HG03575 (cell line): ENCODE measurements at regions not wholly inside any gene's neighbourhood (a gene's known extent, or its start where the extent isn't known, plus 50 kb on each side); places are given as distances from the start of the nearest gene placed in this dataset.
"Not testable (repeated sequence)": the region's sequence is repeated elsewhere in the genome, so short reads cannot be mapped to it uniquely, and the experiment has no call there.

Experiments
- ATAC-seq: cut with Tn5 transposase; IDR thresholded peaks from one replicate; pipeline ENCODE4 v1.9.1; 2021; ENCODE audit not compliant: unreplicated experiment, insufficient number of reproducible peaks, low FRiP score; ENCODE audit errors: extremely low read depth

GRCh38 chr4:45423896-45424295 lies 697.5 kb upstream of the GNPDA2 start:
- no peak for ATAC-seq

DNA sequence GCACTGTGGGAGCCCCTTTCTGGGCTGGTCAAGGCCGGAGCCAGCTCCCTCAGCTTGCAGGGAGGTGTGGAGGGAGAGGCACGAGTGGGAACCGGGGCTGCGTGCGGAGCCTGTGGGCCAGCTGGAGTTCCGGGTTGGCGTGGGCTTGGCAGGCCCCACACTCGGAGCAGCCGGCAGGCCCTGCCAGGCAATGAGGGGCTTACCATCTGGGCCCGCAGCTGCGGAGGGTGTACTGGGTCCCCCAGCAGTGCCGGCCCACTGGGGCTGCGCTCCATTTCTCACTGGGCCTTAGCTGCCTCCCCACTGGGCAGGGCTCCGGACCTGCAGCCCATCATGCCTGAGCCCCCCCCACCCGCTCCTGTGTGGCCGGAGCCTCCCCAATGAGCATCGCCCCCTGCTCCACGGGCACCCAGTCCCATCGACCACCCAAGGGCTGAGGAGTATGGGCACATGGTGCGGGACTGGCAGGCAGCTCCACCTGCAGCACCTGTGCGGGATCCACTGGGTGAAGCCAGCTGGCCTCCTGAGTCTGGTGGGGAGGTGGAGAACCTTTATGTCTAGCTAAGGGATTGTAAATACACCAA lies 693.8 kb upstream of the GNPDA2 start:
- not testable (repeated sequence) for ATAC-seq

GRCh38 chr4:45410701-45411210 lies 684.4 kb upstream of the GNPDA2 start:
- ATAC-seq, result no peak

DNA sequence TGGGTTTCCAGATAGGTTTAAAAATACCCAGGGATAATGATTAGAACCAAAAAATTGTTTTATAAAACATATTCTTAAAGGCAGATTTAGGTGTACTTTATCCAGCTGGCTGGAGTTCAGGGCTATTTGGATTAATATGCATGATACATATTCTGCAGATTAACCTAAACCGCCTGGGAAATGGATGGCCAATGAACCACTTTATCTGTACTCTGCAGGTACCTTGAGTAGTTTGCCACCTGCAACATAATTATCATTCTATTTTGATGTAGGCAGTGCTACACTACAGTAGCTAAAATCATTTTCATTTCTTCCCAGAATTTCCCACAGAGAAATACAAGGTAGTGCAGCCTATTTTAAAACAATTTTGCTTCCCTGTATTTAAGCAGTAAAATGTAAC lies 683.2 kb upstream of the GNPDA2 start:
- ATAC-seq, result no peak

GRCh38 chr4:45408996-45409395 lies 682.6 kb upstream of the GNPDA2 start:
- no peak for ATAC-seq

GRCh38 chr4:45399116-45399515 lies 672.8 kb upstream of the GNPDA2 start:
- no peak for ATAC-seq

- no peak for ATAC-seq
These were observed 659.0 kb upstream of the GNPDA2 start for GRCh38 chr4:45385306-45385705.

DNA sequence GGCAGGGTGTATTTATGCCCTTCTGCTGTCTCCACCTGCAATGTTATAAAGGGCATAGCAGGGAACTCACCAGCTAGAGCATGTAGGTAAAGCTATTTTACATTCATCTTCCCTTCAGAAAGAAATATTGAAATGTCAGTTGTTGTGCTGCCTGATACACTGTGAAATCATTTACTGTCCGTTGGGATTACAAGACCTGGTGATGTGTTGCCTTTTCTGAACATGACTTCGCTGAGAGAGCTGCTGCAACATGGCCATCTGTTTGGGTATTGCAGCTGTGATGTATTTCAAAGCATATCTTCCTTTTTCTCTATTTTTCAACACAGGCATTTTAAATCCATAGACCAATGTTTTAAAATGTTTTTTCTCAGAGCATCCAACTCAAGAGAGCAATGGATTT lies 644.1 kb upstream of the GNPDA2 start:
- ATAC-seq, result no peak

GRCh38 chr4:45368832-45369231 lies 642.5 kb upstream of the GNPDA2 start:
- no peak for ATAC-seq

DNA sequence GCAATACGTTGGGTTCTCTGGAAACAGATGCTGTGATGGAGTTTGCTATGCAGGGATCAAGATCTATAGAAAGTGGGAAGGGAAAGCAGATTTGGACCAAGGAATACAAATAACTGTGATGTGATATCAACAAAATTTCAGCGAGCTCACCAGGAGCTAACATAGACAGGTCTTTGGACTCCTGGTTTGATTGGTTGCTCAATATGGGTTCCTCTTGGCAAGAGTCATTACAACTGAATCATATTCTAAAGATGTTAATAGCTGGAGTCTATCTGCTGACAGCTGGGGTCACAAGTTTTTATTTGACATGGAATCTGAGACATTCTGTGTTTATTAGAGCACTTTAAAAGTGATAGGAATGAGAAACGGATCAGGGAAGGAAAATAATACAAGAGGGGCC lies 637.6 kb upstream of the GNPDA2 start:
- no peak for ATAC-seq

DNA sequence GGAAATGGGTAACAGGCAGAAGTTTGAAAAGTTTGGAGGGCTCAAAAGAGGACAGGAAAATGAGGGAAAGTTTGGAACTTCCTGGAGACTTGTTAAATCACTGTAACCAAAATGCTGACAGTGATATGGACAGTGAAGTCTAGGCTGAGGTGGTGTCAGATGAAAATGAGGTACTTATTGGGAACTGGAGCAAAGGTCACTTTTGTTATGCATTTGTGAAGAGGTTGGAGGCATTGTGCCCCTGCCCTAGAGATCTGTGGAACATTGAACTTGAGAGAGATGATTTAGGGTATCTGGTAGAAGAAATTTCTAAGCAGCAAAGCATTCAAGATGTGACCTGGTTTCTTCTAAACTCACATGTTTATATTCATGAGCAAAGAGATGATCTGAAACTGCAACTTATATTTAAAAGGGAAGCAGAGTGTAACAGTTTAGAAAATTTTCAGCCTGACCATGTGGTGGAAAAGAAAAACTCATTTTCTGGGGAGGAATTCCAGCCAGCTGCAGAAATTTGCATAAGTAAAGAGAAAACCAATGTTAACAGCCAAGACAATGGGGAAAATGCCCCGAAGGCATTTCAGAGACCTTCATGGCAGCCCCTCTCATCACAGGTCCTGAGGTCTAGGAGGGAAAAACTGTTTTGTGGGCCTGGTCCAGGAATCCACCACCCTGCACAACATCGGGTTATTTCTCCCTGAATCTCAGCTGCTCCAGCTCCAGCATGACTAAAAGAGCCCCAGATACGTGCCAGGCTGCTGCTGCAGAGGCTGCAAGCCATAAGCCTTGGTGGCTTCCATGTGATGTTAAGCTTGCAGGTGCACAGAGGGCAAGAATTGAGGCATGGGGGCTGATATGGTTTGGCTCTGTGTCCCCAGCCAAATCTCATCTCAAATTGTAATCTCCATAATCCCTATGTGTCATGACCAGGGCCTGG lies 632.5 kb upstream of the GNPDA2 start:
- ATAC-seq, result no peak

DNA sequence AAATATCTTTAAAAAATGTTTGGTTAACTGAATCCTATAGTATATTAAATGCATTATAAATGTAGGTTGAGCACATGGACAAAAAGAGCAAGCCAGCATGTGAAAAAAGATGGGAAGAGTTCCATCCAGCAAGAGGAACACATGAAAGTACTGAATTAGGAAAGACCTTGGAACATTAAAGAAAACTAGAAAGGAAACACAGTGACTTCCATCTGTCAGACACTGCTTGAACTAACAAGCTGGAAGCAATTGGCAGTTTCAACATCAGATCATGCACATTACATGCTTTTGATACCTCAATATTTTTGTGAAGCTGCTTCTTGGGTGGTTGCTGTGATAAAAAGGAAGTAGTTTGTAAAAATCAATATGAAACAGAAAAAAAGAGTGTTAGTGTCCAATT lies 626.8 kb upstream of the GNPDA2 start:
- no peak for ATAC-seq

- peak; percentile 68 for ATAC-seq
These were observed 624.1 kb upstream of the GNPDA2 start for GRCh38 chr4:45350438-45350837.

DNA sequence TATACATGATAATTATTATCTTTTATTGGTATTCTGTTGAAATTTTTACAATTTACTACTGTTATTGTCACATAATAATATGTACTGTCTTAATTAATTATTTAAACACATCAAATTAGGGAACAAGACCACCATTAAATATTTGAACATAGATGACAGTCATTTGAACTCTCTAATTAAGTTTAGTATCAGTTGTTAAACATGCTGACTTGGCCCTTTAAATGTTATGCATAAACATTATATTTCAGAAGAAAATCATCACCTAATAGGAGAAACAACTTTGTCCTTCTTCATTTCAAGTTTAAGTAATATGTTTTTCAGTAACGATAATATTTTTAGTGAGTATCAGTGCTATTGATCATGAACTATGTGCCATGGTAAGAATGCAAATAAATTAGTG lies 623.5 kb upstream of the GNPDA2 start:
- peak; percentile 10 for ATAC-seq

GRCh38 chr4:45346816-45347435 lies 620.6 kb upstream of the GNPDA2 start:
- ATAC-seq, result no peak

- ATAC-seq, result no peak
These were observed 619.2 kb upstream of the GNPDA2 start for GRCh38 chr4:45345558-45345957.

GRCh38 chr4:45331802-45332201 lies 605.4 kb upstream of the GNPDA2 start:
- no peak for ATAC-seq

DNA sequence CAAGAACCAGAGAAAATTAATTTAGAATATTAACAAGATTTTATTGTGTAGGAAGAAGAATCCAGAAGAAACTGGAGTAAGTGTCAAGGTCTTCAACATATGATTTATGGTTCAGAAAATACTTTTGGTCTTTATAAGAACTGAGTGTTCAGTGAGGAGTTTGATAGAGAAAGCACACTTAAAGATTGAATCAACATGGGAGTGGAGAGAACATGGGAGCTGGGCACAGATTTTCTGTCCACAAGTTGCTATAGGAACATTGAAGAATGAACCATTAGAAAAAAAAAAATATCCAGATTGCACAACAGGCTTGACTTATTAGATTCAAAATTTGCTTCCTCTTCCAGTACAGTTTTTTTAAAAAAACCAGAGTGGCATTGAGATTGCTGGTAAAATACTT lies 601.2 kb upstream of the GNPDA2 start:
- ATAC-seq, result no peak

DNA sequence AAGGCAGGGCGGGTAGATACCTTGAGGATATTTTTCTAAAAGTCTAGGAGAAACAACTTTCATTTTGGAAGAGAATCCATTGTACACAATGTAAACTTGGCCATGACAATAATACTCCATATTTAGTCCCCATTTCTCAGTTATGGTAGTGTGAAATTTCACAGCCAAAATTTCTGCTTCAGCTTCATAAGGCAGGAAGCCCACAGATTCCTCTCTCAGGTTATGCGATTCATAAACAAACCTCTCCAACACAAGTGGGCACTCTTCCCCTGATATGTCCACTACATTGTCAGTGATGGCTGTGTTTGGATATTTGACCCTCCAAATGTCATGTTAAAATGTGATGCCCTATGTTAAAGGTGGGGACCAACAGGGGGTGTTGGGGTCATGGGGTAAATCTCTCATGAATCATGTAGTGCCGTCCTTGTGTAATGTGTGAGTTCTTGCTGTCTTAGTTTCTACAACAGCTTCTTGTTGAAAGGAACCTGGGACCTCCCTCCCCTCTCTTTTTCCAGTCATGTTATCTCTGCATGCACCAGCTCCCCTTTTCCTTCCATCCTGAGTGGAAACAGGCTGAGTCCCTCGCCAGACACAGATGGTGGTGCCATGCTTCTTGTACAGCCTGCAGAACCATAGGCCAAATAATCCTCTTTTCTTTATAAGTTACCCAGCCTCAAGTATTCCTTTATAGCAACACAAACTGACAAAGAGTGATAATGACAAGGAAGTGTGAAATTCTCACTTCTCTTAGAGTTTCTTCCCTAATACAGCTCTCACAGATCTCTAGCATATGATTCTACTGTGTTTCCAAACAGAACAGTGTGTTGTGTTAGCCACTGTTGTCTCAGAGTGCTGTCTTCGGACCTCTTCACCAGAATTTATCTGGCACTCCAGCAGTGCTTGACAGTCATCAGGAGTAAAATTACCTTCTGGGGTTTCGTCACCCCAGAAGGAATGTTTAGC lies 598.4 kb upstream of the GNPDA2 start:
- ATAC-seq, result no peak
